HG02852 (cell line): ENCODE measurements at regions not wholly inside any gene's neighbourhood (a gene's known extent, or its start where the extent isn't known, plus 50 kb on each side); places are given as distances from the start of the nearest gene placed in this dataset.

Experiments
- ATAC-seq: cut with Tn5 transposase; IDR thresholded peaks from one replicate; pipeline ENCODE4 v1.9.1; 2021; ENCODE audit warnings: mild to moderate bottlenecking, moderate library complexity; ENCODE audit not compliant: unreplicated experiment

DNA sequence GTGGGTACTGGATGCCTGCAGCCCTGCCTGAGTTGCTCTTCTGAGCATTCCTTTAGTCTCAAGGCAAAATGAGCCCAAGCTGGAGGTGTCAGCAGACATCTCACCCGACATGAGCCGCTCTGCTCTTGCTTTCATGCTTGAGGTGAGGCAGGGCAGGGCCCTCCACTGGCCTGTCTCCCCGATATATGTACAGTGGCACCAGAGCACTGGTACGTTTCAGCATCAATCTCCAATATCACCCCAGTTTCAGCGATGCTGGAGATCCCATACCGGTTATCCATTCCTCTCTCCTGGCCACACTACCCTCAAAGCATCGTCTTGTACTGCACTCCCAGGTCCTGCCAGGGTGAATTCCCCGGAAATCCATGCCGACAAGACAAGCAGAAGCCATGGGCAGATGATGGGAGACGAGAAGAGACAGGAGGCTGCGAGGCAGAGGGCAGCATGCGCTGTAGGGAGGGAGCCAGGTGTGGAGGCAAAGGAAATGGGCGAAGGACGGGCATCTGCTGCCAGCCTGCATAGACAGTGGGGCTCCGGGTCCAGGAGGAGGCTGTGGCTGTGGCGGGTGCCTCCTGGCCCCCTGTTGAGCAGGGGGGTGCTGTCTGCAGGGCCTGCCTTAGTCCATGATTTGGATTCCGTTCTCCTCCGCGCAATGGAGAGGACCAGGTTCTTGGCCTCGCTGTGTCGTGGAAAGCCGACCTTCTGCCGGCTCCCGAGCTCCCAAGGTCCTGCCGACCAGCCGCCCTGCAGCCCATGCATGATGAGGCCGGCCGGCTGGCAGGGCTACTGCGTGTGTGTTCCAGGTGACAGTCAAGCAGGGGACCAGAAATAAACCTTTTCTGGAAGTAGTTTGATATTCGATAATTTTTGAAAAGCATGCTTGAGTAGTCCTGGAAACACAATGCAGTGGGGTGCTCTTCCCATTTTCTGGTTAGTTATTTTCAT, 152.2 kb upstream of the IRX2 start:
- ATAC-seq = no peak

DNA sequence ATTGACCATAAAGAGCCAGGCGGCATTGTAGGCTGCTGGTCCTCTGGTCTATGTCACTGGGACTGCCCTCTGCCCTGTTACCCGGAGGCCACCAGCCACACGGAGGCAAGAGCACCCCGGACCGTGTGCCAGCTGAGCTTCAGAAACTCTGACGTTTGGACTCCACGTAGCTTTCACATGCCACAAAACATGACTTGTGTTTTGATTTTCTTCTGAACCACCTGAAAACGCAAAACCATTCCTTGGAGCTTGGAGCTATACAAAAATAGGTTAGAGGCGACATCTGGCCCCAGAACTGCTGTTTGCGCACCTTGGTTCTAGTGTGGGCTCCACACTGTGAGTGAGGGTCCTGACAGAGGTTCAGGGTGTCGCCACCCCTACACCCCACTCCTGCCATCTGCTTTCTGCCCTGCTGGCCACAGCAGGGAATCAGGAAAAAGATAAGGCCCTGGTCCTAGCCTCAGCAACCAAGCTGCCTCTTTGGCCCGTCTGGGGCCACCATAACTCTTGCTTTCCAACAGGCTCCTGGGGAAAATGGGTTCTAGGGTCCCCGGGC, 151.3 kb upstream of the IRX2 start:
- ATAC-seq = no peak

DNA sequence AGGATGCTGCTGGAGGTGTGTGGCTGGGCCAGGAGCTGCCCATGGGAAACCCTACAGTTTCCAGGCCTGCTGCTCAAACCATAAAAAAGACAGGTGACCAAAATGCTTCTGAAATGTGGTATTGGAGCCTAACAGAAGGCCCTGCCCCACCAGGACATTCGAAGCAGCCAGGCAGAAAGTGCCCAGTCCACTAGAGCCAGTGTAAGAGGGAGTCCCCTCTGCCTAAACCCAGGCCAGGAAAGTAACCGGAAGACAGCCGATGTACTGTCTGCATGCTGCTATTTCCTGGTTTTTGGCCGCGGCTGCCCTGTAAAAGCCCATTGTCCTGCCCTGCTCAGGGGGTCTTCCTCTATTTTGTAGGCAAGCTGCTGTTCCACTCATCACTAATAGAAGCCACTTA, 150.7 kb upstream of the IRX2 start:
- no peak for ATAC-seq

DNA sequence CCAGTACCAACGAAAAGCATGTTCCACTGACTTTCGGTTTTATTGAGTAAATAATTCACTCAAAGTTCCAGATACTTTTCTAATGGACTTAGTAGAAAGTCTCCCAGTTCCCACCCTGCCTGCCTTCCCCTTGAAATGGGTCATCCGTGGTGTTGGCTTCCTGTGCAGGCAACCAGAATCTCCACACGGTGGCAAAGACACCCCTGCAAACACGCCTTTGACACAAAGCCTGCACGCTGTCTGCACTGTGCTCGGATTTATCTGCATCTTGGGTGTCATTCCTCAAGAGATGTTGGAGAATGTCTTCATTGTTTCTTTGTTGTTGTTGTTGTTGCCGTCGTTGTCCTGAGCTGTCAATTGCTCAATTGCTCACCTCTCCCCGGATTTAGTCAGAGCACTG, 150.0 kb upstream of the IRX2 start:
- ATAC-seq = no peak

DNA sequence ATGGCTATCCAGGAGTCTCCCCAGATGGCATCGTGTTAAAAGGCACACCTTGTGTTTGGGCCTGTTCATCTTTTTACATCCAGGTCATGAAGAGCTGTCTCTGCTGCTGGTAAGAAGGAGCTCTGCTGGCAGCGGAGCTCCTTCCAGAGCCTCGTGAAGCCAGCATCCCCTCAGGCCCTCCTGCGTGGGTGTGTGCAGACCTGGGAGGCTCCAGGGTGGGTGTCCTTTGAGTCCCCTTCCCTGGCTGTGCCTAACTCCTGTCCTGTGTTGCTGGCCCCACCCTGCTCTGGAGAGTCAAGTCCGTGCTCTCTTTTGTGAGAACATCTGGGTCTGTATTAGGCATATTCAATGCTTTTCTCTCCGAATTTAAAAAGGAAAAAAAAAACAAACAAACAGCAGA, 149.6 kb upstream of the IRX2 start:
- ATAC-seq = no peak

DNA sequence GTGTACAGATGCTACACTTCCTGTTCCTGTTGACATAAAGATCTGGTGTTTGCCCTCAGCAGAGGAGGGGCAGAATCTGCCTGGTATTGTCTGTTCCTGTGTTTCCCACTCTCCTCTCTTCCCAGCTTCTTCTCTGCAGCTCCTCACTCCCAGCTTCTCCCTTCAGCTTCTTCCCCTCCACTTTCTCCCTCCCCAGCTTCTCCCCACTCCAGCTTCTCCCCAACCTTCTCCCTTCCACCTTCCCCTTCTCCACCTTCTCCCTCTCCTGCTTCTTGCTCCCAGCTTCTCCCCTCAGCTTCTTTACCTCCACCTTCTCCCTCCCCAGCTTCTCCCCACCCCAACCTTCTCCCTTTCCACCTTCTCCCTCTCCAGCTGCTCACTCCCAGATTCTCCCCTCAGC, 148.9 kb upstream of the IRX2 start:
- ATAC-seq = no peak

DNA sequence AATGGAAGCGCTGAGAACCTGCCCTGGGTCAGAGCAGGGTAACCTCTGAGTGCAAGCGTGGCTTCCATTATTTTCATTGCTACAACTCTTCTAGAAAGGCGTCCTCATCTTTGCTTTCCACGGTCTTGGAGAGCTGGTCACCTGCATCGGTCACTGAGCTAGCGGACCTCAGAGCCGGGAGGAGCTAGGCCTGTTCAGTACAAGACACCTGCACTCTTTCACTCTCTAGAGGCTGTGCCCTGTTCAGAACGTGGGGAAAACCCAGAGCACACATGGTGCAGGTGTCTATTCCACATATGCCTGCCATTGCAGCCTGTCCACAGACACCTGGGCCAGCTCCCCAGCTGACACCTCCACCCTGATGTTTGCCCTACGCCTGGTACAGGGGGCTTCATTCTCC, 147.8 kb upstream of the IRX2 start:
- ATAC-seq = no peak

DNA sequence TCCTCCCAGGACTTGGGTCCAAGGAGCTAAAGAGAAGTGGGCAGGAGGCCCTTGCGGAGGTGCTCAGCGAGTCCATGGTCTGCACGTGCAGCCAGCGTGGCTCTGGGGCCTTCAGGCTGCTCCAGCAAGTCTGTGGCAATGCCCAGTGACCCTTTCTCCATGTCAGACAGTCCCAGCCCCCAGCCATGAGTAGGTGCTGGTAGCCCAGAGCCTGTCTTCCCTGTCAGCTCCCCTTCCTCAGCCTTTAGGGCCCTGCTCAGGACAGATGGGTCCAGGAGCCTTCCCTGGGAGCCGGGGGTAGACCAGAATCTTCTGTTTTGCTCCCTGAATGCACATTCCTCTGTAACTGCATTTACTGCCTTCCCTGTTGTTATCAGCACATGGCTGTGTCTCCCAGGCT, 147.2 kb upstream of the IRX2 start:
- no peak for ATAC-seq

DNA sequence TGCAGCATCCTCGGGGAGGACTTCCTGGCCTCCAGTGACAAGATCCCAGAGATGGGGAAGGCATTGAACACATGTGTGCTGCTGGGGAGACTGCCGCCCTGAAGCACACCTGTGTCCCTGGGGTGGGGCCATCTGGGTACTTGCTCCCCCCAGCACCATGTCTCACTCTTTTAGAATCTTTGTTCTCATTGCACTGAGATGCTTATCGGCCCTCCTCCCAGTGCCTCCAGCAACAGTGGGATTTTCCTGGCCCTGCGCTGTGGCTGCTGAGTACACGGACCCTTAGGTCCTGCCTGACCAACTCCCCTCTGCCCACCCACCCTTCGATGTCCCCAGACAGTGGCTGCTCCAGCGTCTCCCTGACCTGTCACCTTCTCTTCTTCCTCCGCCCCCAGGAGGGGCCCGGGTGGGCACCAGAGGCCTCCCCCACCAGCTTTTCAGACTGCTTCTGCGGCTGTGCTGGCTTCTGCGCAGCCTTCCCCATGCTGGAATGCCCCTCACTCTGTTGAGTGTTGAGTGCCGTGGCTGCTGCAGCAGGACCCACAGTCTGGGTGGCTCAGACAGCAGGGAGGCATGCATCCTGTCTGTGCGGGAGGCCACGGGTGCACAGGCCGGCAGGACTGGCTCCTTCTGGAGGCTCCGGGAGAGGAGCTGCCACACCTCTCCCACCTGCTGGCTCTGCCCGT, 145.9 kb upstream of the IRX2 start:
- no peak for ATAC-seq

DNA sequence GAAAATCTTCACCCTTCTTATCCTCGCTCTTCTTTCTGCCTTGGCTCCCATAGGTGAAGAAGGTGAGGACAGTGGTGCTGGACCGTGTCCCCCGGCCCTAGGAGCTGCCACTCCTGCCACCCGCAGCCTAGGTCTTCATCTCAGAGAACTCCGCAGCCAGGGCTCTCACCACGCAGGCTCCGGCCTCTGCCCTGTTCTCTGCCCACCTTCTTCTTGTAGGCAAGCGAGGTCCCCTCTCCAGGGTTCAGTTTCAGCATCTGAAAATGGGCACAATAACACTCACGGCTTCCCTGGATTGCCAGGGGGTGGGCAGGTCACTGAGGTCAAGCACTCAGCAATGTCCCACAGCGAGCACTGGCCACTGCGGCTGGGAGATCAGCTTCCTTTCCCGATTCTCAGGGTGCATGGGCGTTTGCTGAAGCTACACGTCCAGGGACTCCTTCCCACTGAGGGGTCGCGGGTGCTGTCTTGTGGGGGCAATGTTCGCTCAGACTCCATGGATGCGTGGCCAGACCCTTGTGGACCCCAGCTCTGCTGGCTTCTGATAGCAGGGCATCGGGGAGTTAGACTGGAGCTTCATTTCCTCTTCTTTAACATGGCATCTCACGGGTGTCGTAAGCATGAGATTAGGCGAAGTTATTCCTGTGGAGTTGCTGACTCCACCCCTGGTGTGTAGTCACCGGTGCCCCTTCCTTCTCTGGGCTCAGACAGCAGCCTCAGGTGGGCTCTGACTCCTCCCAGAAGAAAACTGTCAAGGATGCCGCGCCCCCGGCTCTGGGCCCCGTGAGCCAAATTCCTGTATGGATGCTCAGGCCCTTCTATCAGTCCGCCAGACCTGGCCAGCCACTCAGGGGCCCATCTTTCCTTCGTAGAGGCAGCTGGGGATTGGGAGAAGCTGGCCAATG, 145.1 kb upstream of the IRX2 start:
- ATAC-seq = no peak

DNA sequence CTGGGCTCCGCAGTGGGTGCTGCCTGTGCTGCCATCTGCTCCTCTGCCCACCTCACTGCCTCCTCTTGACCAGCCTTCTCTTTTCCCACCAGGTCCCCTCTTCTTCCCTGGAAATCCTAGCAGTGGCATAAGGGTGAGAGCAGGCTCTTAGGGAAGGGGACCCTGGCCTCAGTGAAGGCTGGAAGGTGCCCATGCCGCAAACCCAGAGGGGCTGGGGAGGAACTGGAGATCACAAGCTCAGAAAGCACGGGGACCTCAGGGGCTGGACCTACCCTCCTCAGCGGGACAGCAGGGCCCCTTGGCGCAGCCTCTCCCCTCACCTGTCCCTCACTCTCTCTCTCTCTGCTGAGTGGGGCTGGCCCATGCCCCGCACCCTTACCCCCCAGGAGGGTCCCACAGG, 144.4 kb upstream of the IRX2 start:
- no peak for ATAC-seq

DNA sequence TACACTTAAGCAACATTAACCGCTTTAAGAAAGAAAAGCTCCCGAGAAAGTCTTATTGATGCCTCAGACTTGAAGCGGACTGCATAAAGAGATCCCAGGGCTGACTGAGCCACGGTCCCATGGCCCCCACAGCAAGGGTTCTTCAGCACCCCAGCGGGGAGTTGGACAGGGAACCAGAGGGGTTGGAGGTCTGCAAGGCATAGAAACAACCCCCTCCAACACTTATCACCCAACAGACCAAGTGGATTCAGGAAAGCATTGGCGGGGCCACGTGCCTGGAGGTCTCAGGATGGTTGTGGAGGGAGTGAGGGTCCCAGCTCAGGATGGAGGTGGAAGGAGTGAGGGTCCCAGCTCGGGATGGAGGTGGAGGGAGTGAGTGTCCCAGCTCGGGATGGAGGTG, 143.7 kb upstream of the IRX2 start:
- ATAC-seq = no peak

DNA sequence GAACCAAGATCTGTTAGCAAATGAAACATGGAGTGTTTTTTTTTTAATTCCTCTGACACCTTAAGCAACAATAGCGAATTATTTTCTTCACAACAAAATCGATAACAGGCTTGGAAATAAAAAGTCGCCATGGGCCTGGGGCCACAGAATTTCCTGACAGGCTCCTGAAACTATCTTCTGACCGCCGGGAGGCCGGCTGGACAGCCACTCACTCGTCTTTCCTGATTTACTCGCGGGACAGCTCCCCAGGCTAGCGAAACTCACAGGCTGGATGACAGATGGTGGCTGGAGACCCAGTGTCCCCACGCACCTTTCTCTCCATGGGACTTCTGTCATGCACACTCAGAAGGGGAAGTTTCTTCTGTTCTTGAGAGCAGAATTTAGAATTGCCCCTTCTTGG, 143.3 kb upstream of the IRX2 start:
- ATAC-seq = no peak

DNA sequence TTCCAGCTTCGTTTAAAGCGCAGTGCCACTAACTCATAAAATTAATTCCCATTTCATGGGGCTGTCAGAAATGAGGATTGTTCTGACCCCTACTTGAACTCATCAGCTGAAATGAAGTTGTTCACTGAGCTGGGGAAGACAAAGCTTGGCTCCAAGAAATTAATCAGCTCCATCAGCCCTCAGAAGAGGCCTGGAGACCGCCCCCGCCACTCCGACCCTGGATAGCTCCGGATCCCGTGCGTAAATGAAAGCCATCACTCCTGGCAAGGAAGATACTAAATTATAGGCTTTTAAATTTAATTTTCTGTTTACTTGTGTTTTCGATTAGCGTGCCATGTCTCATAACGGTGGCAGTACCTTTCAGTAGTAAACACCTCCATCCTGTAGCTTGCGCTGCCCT, 142.8 kb upstream of the IRX2 start:
- no peak for ATAC-seq

DNA sequence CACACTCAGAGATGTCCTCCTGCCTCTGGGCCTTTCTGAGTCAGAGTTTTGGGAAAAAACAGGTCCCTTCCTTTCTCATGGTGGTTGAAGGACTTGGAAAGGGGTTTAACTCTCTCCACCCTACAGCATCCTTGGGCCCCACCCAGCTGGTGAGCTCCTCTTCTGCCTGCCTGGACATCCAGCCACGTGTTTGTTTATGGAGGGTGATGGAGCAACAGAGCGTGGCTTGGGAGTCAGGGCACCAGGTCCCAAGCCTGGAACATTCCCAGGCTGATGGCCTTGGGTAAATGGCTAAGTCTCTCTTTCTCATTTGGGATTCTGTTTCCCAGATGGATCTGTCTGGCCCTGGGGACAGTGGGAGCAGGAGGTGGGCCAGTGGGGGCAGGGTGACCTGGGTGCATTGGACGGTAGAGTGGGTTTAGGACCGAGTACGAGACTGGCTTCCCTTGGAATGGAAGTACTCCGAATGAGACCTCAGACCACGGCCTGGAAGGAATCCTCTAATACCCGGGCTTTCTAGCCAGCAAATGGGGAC, 141.1 kb upstream of the IRX2 start:
- no peak for ATAC-seq

DNA sequence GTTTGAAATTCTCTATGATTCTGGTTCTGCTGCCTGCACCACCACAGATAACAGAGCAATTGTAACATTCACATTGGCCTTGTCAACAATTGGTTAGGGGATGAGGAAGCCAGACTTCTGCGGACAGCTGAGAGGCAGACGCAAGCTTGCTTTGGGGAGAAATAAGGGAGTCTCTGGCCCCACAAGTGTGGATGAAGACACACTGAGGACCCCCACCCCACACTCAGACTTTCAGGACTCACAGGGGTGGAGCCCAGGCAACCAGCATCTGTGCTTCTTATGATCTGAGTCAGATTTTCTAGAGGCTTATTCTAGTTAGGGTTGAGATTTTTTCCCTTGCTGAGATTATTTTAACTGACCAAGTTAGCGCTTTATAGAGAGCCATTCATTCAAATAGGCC, 140.3 kb upstream of the IRX2 start:
- no peak for ATAC-seq

DNA sequence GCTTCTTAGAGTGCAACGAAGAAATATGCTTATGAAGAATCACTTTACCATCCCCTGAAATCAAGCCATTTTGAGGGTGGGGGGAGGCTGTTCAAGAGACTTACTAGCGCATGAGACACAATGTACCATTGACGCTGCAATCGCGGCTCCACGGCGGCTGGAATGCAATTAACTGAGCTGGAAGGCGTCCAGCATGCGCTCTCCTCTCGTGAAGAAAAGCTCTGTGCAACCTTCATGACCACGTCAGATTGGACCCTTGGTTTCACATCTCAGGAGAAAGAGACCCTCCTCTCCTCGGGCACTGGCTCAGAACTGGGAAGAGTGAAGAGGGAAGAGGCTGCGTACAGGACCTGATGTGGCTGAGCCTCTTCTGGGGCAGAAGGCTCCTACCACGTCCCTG, 138.5 kb upstream of the IRX2 start:
- ATAC-seq = no peak

DNA sequence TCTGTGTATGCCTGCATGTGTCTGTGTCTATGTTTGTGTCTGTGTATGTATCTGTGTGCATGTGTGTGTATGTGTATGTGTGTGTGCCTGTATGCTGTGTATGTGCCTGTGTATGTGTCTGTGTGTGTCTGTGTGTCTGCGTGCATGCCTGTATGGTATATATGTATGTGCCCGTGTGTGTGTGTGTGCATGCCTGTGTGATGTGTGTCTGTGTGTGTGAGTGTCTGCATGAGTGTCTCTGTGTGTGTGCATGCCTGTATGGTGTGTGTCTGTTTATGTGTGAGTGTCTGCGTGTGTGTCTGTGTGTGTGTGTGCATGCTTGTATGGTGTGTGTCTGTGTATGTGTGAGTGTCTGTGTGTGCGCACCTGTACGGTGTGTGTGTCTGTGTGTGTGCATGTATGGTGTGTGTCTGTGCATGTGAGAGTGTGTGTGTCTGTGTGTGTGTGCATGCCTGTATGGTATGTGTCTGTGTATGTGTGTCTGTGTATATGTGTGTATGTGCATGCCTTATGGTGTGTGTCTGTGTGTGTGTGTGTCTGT, 137.1 kb upstream of the IRX2 start:
- ATAC-seq = no peak

DNA sequence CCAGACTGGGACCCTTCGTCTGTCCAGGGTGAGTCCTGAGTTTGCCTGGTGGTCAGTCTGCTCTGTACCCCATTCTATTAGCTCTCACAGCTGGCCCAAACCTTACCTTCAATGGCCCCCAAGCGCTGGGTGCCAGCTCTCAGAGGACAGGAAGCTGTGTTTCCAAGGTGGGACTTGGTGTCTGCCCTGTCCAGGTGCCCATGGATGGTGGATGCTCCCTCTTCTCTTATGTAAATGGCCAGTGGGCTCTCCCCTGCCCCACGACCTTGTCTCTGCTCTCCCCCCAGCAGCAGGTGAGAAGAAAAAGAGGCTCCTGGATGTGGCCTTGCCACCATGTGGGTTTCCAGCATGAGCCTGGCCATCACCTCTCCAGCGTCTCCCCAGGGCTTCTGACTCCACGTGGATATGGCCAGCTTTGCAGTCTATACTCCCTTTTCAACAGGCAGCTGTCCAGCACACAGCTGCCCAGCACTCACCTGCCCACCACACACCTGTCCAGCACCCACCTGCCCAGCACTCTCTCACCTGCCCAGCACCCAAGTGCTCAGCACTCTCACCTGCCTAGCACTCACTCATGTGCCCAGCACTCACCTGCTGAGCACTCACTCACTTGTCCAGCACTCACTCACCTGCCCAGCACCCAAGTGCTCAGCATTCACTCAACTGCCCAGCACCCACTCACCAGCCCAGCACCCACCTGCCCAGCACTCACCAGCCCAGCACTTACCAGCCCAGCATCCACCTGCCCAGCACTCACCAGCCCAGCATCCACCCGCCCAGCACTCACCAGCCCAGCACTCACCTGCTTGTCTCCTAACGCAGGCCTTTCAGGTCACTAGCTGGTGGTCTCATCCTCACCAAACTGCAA, 136.2 kb upstream of the IRX2 start:
- ATAC-seq = no peak

DNA sequence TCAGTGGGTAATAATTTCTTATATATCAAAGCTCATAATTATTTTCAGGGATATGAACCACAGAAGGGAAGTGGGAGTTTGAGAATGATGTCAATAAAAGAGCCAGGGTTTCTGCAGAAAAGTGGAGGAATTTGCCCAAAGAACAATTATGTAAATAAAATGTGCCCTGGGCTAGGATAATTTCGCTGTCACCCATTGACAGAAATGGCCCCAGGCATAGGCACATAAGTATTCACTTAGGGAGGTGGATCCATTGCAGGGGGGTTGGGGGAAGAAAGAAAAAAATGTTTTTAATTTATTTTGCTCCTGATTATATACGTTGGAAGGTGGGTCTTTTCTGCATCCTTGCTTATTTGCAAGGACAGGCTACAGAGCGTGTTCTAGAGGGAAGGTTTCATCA, 135.1 kb upstream of the IRX2 start:
- no peak for ATAC-seq
